ENCODE measurements at regions not wholly inside any gene's neighbourhood (a gene's known extent, or its start where the extent isn't known, plus 50 kb on each side); places are given as distances from the start of the nearest gene placed in this dataset.

- no peak for TF ChIP-seq EZH2phosphoT487 (IDR thresholded peaks at IDR 0.05; ENCODE audit: borderline replicate concordance, low read length)
- TF ChIP-seq CTCF (IDR thresholded peaks at IDR 0.05; ENCODE audit: low read depth, low read length, poor library complexity, severe bottlenecking), result no peak
These were observed 286.4 kb downstream of the CRLF2 start for GRCh38 chrX:926070-926469.

Data from DOHH2 (cell line).